SJCRH30 (cell line): ENCODE measurements at regions not wholly inside any gene's neighbourhood (a gene's known extent, or its start where the extent isn't known, plus 50 kb on each side); places are given as distances from the start of the nearest gene placed in this dataset.

ENCODE experiments used
- DNase-seq, 2 experiments: peaks; one replicate each; pipeline ENCODE4 v3.0.0-alpha.2; 2015 to 2020
- H3K27ac ChIP-seq: fragments of 250-450 bp; sonication (Bioruptor Pico); 2 replicates; pipeline ENCODE4 v1.5.1; 2020; ENCODE audit warnings: mild to moderate bottlenecking, moderate library complexity
- H3K27me3 ChIP-seq: fragments of 250-450 bp; sonication (Bioruptor Pico); 2 replicates; pipeline ENCODE4 v1.5.1; 2020; ENCODE audit warnings: mild to moderate bottlenecking, moderate library complexity
- H3K36me3 ChIP-seq: fragments of 250-450 bp; sonication (Bioruptor Pico); 2 replicates; pipeline ENCODE4 v1.5.1; 2020; ENCODE audit warnings: mild to moderate bottlenecking, moderate library complexity
- H3K4me1 ChIP-seq: fragments of 250-450 bp; sonication (Bioruptor Pico); 2 replicates; pipeline ENCODE4 v1.5.1; 2020; ENCODE audit warnings: mild to moderate bottlenecking, moderate library complexity
- H3K4me3 ChIP-seq: fragments of 250-450 bp; sonication (Bioruptor Pico); 2 replicates; pipeline ENCODE4 v1.5.1; 2020; ENCODE audit warnings: mild to moderate bottlenecking, moderate library complexity
- H3K9me3 ChIP-seq: fragments of 250-450 bp; sonication (Bioruptor Pico); replicated peaks from 2 replicates; pipeline ENCODE4 v1.5.1; 2020; ENCODE audit warnings: mild to moderate bottlenecking, moderate library complexity

DNA sequence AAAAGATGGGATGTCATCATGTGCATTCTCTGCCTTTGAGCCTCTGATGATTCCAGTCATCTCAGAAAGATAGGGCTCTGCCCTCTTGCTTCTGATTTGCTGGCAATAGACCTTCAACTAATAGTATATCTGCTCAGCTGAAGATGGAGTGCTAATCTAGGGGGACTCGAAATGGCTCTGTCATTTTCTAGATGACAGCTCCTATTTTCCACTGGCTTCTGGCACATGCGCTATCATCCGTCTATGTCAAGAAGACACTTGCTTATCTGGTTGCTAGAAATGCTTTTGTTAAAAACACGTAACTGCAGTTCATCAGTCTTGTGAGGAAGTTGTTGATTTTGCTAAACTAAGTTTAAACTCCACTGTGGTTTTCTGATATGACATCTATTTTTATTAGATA lies 265.5 kb upstream of the ZNF608 start:
- Histone ChIP-seq H3K9me3 (no peaks in the 10 kb centered on the region), H3K27me3 (no peaks in the 10 kb centered on the region), H3K4me1 (no peaks in the 10 kb centered on the region), H3K27ac (no peak overlapping the region), H3K4me3 (no peak overlapping the region), H3K36me3 (no peaks in the 10 kb centered on the region)
- DNase-seq: no peak

DNA sequence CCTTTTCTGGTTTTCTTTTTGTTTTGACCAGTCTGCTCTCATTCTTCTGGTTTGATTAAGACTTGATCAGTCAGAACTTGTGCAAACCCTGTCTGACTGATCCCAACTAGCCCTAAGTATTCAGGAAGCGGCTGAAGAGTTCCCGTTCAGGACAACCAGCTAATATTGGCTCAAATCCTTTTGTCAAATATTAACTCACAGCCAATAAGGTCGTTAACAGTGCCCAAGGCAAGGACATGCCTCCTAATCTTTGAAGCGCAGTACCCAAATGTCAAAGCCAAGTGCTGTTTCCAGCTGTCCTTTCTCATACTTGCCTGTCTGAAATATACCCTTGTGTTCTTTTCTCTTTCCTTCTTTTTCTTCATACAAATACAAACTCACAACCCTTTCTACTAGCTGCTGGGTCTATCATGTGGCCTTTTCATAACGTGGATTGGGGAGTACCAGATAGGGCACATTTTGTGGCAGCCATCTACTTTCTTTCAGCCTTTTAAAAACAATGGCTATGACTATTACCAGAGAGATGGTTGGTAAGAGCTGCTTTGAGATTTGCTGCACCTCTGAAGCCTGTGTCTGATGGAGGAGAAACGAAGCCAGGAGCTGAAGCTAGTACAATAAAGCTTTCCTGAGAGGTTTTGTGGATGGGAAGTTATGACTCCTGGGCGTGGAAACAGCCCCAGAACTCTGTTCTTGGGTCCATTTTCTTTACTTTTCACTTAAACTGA lies 266.4 kb upstream of the ZNF608 start:
- Histone ChIP-seq H3K4me3 (no peak overlapping the region), H3K27me3 (no peaks in the 10 kb centered on the region), H3K36me3 (no peaks in the 10 kb centered on the region), H3K27ac (no peak overlapping the region), H3K4me1 (no peaks in the 10 kb centered on the region), H3K9me3 (no peaks in the 10 kb centered on the region)
- no peak for DNase-seq

- DNase-seq: no peak
- H3K27ac ChIP-seq: no peak overlapping the region
- no peaks in the 10 kb centered on the region for H3K4me1 ChIP-seq
- no peaks in the 10 kb centered on the region for H3K9me3 ChIP-seq
- no peaks in the 10 kb centered on the region for H3K27me3 ChIP-seq
- H3K36me3 ChIP-seq: no peaks in the 10 kb centered on the region
- no peak overlapping the region for H3K4me3 ChIP-seq
Measured at GRCh38 chr5:125014202-125014601, 267.8 kb upstream of the ZNF608 start.

GRCh38 chr5:125017796-125018195 lies 271.4 kb upstream of the ZNF608 start:
- Histone ChIP-seq H3K4me1 (no peaks in the 10 kb centered on the region), H3K27ac (no peak overlapping the region), H3K4me3 (no peak overlapping the region), H3K27me3 (no peaks in the 10 kb centered on the region), H3K36me3 (no peaks in the 10 kb centered on the region), H3K9me3 (no peaks in the 10 kb centered on the region)
- DNase-seq: no peak

DNA sequence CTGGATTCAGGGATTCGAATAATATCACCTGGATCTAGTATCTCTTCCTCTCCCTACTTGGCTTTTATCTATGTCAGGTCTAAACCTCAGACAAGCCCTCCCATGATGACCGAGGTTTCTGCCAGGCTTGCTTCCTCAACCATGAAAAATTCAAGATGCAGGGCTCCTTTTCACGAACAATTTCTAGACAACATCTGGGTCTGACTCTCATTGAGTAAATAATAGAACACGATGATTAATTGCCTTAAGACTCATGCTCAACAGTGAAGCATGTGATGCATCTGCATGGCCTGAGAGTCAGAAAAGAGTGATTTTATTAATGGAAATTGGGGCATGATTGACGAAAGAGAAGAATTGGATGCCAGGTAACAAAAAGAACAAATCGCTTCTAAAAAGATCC lies 277.2 kb upstream of the ZNF608 start:
- H3K27ac ChIP-seq: no peak overlapping the region
- H3K4me3 ChIP-seq: no peak overlapping the region
- H3K27me3 ChIP-seq: no peaks in the 10 kb centered on the region
- DNase-seq: no peak
- no peaks in the 10 kb centered on the region for H3K36me3 ChIP-seq
- no peaks in the 10 kb centered on the region for H3K9me3 ChIP-seq
- H3K4me1 ChIP-seq: no peaks in the 10 kb centered on the region

GRCh38 chr5:125026867-125027731 lies 280.7 kb upstream of the ZNF608 start:
- Histone ChIP-seq H3K36me3 (no peaks in the 10 kb centered on the region), H3K4me1 (no peaks in the 10 kb centered on the region), H3K4me3 (no peak overlapping the region), H3K9me3 (no peaks in the 10 kb centered on the region), H3K27ac (no peak overlapping the region), H3K27me3 (no peaks in the 10 kb centered on the region)
- DNase-seq: no peak

- Histone ChIP-seq H3K36me3 (no peaks in the 10 kb centered on the region), H3K9me3 (no peaks in the 10 kb centered on the region), H3K4me3 (no peak overlapping the region), H3K4me1 (peaks cover 3% of the 10 kb centered on the region; the same call in 1 of the 2 replicates), H3K27me3 (no peaks in the 10 kb centered on the region), H3K27ac (no peak overlapping the region)
- DNase-seq: peak in 1 of 2 experiments; percentile 18
Measured at GRCh38 chr5:125032286-125032685, 285.8 kb upstream of the ZNF608 start.

- Histone ChIP-seq H3K9me3 (no peaks in the 10 kb centered on the region), H3K4me1 (peaks cover 3% of the 10 kb centered on the region; the same call in 1 of the 2 replicates), H3K27me3 (no peaks in the 10 kb centered on the region), H3K4me3 (no peak overlapping the region), H3K36me3 (no peaks in the 10 kb centered on the region), H3K27ac (no peak overlapping the region)
- DNase-seq: no peak
Measured at GRCh38 chr5:125033602-125034001, 287.2 kb upstream of the ZNF608 start.

DNA sequence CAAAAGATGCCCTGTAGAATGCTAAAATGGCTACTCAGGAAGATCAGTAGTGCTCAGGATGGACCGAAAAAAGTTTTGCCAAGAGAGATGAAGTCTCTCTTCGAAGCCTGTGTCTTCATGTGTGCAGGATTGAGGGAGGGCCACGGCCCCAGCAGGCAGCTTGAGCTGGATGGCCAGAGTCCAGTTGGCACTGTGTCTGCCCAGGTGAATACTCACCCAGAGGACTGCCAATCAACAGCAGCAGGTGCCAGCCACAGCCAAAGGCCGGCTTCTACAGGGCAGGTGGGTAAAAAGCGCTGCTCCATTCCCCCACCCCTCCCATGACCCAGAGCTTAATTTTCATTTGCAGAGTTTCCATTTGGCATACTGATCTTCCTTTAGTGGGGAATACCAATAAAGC lies 287.9 kb upstream of the ZNF608 start:
- DNase-seq: no peak
- Histone ChIP-seq H3K27me3 (no peaks in the 10 kb centered on the region), H3K36me3 (no peaks in the 10 kb centered on the region), H3K27ac (no peak overlapping the region), H3K4me1 (peaks cover 3% of the 10 kb centered on the region; the same call in 1 of the 2 replicates), H3K9me3 (no peaks in the 10 kb centered on the region), H3K4me3 (no peak overlapping the region)

DNA sequence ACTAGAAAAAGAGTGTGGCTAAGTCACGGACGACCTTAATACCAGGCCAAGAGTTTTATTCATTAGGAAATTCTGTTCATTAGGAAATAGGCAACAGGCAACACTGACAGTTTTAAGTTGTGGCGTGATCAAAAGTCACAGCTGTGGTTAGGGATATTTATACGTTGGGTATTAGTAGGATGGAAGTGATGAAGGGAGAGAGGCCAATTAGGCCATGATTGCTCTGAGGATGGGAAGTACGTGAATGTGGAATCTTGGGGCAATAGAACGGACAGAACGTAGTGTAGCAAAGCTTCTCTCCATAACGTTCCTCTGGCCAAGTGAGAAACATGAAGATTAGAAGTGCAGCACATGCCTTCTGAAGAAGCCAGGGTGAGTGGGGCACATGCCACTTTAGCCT lies 290.1 kb upstream of the ZNF608 start:
- no peak overlapping the region for H3K4me3 ChIP-seq
- peaks cover 3% of the 10 kb centered on the region; the same call in 1 of the 2 replicates for H3K4me1 ChIP-seq
- H3K27me3 ChIP-seq: no peaks in the 10 kb centered on the region
- no peak for DNase-seq
- H3K9me3 ChIP-seq: no peaks in the 10 kb centered on the region
- no peak overlapping the region for H3K27ac ChIP-seq
- no peaks in the 10 kb centered on the region for H3K36me3 ChIP-seq

DNA sequence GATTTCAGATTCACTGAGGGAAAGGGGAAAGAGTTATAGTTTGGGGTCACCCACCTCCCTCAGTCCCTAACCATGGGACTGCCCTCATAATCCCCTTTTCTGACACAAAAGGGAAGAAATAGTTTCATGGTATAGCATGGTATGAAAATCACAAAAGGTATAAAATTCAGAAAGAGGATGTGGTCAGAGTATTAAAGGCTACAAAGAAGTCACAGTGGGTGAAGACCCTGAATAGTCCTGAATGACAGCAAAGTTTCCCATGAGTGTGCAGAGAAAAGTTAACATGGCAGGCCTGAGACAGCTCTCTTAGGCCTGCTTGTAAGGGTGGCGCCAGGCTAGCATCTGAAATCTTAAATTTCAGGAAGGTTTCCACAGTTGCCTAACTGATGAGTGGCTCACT lies 290.6 kb upstream of the ZNF608 start:
- H3K36me3 ChIP-seq: no peaks in the 10 kb centered on the region
- DNase-seq: no peak

DNA sequence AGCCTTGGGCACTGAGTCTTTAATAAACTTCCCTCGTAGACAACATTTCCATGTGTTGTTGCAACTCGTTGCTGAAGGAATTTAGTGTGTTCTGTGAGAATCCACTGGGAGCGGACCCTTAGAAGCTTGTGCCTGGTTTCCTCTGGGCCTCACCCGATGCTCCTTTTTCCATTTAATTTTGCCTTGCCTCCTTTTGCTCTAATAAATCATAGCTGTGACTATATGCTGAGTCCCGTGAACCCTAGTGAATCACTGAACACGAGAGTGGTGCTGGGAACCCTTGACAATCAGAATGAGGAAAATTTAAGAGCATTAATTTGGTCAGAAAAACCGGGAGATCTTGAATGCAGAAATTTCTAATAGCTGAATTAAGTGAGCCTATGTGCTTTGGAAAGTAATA lies 291.1 kb upstream of the ZNF608 start:
- H3K9me3 ChIP-seq: no peaks in the 10 kb centered on the region
- no peak overlapping the region for H3K4me3 ChIP-seq
- H3K27me3 ChIP-seq: no peaks in the 10 kb centered on the region
- H3K27ac ChIP-seq: no peak overlapping the region
- DNase-seq: no peak
- H3K4me1 ChIP-seq: peaks cover 8% of the 10 kb centered on the region
- H3K36me3 ChIP-seq: no peaks in the 10 kb centered on the region

More for the DNA sequence above, 290.6 kb upstream of the ZNF608 start:
- no peak overlapping the region for H3K27ac ChIP-seq
- H3K9me3 ChIP-seq: no peaks in the 10 kb centered on the region
- no peaks in the 10 kb centered on the region for H3K27me3 ChIP-seq
- H3K4me3 ChIP-seq: no peak overlapping the region
- H3K4me1 ChIP-seq: peaks cover 4% of the 10 kb centered on the region; the same call in 1 of the 2 replicates

DNA sequence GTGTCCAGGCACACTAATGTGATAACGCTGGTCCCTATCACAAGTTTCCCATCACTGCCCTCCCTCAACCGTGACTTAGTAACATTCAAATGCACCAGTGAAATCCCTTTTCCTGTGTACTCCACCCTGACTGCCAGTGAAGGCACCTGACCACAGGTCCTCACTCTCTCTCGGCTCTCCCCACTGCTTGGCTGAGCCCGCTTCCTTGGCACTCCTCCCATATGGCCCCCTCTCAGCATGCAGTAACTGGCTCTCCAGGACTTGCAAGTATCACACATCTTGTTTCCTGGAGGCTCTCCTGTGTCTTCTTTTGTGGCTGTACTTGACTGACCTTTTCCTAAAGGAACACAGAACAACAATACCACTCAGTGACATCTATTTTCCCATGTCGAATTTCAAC lies 292.0 kb upstream of the ZNF608 start:
- no peaks in the 10 kb centered on the region for H3K36me3 ChIP-seq
- no peaks in the 10 kb centered on the region for H3K9me3 ChIP-seq
- H3K4me3 ChIP-seq: no peak overlapping the region
- H3K4me1 ChIP-seq: peaks cover 14% of the 10 kb centered on the region
- H3K27ac ChIP-seq: no peak overlapping the region
- DNase-seq: no peak
- H3K27me3 ChIP-seq: no peaks in the 10 kb centered on the region

DNA sequence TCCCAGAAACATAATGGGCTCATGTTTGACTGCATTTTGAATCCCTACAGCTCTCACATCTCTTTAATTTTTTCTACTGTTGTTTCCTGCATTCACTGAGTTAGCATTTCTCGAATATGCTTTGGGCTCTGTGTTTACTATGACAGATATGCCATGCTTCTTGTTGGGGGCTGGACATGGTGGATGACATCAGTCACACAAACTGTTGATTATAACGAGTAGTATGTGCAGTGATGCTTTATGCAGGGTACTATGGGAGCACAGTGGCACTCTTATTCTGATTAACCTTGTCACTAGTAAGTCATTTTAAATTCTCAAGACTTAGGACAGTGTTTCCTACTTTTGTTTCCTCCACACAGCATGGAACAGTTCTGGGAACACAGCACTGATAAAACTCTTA lies 295.4 kb upstream of the ZNF608 start:
- Histone ChIP-seq H3K4me3 (no peak overlapping the region), H3K27ac (no peak overlapping the region), H3K27me3 (no peaks in the 10 kb centered on the region), H3K9me3 (no peaks in the 10 kb centered on the region), H3K36me3 (no peaks in the 10 kb centered on the region), H3K4me1 (peaks cover 27% of the 10 kb centered on the region)
- DNase-seq: no peak

DNA sequence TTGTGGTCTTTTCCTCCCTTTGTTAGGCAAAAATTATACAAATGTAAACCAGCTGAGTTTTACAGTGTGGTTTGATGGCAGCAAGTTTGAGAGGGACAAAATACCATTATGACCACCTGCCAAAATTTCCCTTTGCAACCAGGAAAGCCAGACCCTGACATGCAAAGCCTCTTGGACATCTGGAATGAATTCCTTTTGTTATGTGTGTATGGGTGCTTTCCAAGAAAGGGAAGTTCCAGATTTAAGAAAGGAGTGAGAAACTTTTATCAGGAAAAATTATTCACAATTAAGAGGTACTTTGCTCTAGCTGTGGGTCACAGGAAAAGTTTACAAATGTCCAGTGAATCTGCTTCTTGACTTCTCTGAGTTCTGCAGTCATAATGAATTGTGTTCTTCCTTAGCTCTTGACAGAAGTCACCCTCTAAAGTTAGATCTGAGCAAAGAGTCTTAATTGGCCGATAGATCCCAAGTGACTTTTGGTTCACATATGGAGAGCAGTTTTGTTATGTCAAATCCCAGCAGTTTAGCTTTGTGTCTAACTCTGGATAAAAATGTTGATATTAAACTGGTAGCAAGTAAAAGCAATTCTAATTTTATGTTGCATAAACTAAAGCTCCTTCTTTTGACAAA lies 295.9 kb upstream of the ZNF608 start:
- H3K4me1 ChIP-seq: peaks cover 27% of the 10 kb centered on the region
- H3K27ac ChIP-seq: no peak overlapping the region
- H3K4me3 ChIP-seq: no peak overlapping the region
- no peaks in the 10 kb centered on the region for H3K9me3 ChIP-seq
- H3K36me3 ChIP-seq: no peaks in the 10 kb centered on the region
- H3K27me3 ChIP-seq: no peaks in the 10 kb centered on the region
- no peak for DNase-seq
